ENCODE measurements at regions not wholly inside any gene's neighbourhood (a gene's known extent, or its start where the extent isn't known, plus 50 kb on each side); places are given as distances from the start of the nearest gene placed in this dataset.

DNA sequence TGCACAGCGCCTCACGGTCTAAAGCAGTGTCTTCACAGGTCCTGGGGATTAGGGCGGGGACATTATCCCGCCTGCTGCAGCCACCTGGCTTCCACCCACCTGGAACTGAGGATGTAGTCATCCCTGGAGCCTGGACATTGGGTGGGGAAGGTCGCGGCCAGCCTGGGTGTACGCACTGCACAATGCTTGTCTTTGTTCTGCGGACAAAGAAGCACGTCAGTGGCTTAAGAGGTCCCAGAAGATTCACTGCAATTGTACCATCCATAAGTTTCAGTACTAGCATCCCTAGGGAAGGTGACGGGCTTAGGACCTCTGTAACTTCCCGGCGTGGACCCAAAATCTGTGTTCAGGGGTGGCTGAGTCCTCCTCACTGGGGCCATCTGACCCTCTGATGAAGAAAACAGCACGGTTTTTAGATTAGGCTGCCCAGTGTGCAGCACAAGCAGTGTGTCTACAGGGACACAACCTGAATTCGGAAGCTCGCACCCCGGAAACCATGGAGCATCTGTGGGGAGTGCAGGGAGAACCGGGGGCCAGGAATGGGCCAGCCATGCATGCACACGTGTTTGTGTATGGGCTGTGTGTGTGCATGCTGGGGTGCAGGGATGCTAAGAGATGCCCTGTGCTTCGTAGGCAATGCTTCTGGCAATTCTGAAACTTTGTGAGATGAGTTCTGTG is 342.6 kb upstream of the B3GAT1 start:
- no peaks in the 10 kb centered on the region for H3K9me3 Mint-ChIP-seq
- DNase-seq (no peak), ATAC-seq (no peak)
- H3K4me1 Mint-ChIP-seq, result no peaks in the 10 kb centered on the region
- no peak overlapping the region for H3K4me3 Mint-ChIP-seq
- peaks cover 17% of the 10 kb centered on the region for H3K27me3 Mint-ChIP-seq
- peak overlapping the region in 1 of 2 donors; percentile 13 for H3K27ac Mint-ChIP-seq

DNA sequence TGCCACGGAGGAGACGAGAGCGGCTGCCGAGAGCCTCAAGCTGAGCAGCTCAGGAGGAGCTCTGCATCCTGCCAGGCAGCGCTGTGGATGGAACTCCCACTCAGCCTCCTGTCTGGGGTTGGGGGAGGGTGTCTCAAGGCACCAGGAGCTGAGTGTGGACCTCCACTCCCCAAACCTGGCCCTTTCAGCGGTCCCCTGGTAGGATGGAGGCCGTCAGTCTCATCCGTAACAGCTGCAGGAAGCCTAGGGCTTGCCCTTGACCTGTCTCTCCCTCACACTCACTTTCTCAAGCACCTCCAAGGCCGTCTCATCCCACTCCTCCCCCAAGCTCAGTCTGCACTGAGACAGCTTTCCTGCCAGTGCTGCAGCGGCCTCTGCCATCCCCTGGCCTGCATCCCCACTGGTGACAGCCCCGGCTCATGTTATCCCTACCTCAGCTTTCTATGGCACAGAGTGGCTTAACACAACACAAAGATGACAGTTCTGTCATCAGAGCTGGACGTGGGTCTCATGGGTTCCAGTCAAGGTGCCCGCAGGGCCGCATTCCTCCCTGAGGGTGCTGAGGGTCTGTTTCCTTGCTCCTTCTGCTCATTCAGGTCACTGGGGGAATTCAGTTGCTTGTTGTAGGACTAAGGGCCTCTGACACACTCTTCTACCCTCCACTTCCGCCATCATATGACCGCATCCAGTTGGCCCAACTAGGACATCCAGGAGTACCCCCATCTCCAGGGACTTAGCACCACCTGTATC is 341.9 kb upstream of the B3GAT1 start:
- Mint-ChIP-seq H3K9me3 (peaks cover 0 to 7% of the 10 kb centered on the region in 2 donors), H3K27me3 (peaks cover 24% of the 10 kb centered on the region), H3K27ac (no peak overlapping the region), H3K4me1 (no peaks in the 10 kb centered on the region), H3K4me3 (no peak overlapping the region)
- DNase-seq (no peak), ATAC-seq (no peak)

DNA sequence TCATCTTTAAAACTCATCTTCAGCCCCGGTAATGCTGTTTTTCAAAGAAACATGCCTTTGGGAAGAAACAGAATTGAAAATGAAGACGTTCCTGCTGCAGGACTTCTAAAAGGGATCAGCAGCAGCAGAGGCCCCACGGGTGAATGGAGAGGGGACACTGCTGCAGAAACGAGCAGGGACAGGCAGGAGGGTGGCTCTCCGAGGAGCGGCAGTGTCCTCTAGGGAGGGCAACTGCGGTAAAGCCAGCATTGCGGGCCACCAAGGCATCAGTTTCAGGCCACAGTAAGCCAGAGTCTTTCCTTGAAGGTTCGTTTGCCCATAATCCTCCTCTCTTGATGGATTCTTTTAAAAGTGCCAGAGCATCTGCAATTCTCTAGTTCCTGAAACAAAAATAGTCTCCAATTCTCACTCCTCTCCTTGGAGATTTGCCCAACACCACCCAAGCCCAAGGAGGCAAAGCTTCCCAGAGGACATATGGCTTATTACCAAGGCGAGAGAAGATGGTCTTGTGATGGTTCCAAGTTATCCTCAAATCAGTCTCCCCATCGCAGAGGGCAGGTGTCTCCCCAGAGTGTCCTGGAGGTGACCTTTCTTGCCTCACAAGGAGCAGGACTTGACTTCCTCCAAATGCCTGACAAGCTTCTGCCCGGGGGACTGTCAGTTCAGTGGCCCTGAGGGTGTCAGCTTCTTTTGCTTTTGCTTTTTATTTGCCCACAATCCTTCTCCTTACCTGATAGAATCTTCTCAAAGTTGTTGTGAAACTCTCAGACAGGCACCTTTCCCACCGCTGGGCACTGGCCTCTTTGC is 341.1 kb upstream of the B3GAT1 start:
- no peaks in the 10 kb centered on the region for H3K4me1 Mint-ChIP-seq
- peaks cover 30% of the 10 kb centered on the region for H3K27me3 Mint-ChIP-seq
- no peak overlapping the region for H3K27ac Mint-ChIP-seq
- DNase-seq, result no peak
- H3K4me3 Mint-ChIP-seq, result no peak overlapping the region
- H3K9me3 Mint-ChIP-seq, result peaks cover 0 to 8% of the 10 kb centered on the region in 2 donors
- no peak for ATAC-seq

DNA sequence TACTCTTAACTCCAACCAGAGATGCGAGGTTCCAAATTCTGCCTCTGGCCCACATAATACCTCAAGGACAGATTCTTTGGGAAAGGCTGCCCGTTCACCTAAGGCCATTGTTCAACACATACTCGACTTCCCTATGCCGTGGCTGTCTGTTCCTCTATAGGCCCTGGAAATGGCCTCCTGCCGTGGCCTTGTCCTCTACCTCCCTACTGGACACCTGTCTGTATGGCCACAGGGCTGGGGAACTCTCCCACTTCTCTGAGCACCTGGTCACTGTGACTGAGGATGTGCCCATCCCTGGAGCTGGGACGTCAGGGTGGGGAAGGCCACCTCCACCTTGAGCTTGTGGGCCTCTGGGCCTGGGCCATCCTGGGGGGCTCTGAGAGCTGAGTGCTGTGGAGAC is 340.5 kb upstream of the B3GAT1 start:
- no peak for ATAC-seq
- Mint-ChIP-seq H3K4me1 (no peaks in the 10 kb centered on the region), H3K4me3 (no peak overlapping the region), H3K9me3 (peaks cover 0 to 8% of the 10 kb centered on the region in 2 donors), H3K27ac (no peak overlapping the region), H3K27me3 (peaks cover 30% of the 10 kb centered on the region)
- DNase-seq, result no peak

DNA sequence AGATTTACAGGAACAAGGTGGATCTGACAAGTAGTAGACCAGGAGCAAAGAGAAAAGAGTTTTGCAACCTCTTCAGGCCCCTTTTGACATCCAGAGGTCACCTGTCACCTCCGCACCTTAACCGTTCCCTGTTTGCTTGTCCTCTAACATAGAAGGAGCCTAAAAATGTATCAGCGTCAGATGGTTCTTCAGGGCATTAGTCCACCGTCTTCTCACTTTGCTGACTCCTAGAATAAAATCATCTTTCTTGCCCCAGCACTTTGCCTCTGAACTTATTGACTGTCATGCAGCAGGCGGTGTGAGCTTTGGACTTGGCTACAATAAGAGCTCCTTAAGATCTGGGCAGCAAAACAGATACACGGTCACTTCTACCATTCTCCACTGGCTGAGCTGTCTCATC is 339.7 kb upstream of the B3GAT1 start:
- Mint-ChIP-seq H3K27ac (no peak overlapping the region), H3K9me3 (peaks cover 0 to 14% of the 10 kb centered on the region in 2 donors), H3K4me1 (no peaks in the 10 kb centered on the region), H3K4me3 (no peak overlapping the region), H3K27me3 (peaks cover 30% of the 10 kb centered on the region)
- DNase-seq (no peak), ATAC-seq (no peak)

DNA sequence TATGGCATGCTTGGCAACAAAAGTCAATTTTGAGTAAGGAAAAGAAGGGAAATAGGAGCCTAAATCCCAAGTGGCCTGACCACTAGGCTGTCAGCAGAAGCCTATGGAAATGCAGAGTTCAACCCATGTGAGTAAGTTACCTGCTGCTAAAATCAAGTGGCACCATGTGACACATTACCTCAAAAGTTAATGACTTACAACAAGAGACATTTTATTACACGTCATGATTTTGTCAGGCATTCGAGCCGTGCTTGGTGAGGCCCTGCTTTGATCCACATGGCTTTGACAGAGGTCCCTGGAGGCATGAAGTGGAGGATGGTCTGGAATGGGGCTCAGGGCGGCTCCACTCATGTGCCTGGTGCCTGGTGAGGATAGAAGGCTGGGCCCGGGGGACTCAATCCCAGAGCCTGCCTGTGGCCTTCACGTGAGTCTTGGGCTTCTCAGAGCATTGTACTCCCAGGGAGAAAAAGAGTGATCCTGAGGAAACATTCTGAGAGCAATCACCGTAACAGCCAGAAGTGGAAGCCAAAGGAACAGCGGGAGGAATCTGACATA is 339.1 kb upstream of the B3GAT1 start:
- Mint-ChIP-seq H3K9me3 (peaks cover 0 to 15% of the 10 kb centered on the region in 2 donors), H3K27me3 (peaks cover 30% of the 10 kb centered on the region), H3K27ac (no peak overlapping the region), H3K4me3 (no peak overlapping the region), H3K4me1 (no peaks in the 10 kb centered on the region)
- ATAC-seq (no peak), DNase-seq (no peak)

DNA sequence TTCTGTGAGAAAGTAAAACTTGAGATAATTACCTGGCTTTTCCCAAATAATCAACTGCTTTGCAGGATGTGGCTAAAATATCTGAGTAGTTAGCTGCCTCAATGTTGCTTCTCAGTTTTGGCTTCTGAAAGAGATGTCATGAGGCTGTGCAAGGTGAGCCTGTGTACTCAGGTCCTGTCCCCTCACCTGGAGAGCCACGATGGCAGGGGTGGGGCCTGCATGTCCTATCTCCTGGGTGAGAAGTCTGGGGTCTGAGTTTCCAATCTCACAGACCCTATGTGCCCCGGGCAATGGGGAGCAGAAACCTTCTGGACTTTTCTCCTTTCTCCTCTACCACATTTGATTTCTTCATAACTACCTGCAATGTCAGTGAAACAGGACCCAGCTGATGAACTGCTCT is 338.6 kb upstream of the B3GAT1 start:
- H3K4me3 Mint-ChIP-seq, result no peak overlapping the region
- peaks cover 0 to 15% of the 10 kb centered on the region in 2 donors for H3K9me3 Mint-ChIP-seq
- ATAC-seq, result no peak
- H3K27me3 Mint-ChIP-seq, result peaks cover 30% of the 10 kb centered on the region
- DNase-seq, result no peak
- H3K27ac Mint-ChIP-seq, result no peak overlapping the region
- H3K4me1 Mint-ChIP-seq, result no peaks in the 10 kb centered on the region

DNA sequence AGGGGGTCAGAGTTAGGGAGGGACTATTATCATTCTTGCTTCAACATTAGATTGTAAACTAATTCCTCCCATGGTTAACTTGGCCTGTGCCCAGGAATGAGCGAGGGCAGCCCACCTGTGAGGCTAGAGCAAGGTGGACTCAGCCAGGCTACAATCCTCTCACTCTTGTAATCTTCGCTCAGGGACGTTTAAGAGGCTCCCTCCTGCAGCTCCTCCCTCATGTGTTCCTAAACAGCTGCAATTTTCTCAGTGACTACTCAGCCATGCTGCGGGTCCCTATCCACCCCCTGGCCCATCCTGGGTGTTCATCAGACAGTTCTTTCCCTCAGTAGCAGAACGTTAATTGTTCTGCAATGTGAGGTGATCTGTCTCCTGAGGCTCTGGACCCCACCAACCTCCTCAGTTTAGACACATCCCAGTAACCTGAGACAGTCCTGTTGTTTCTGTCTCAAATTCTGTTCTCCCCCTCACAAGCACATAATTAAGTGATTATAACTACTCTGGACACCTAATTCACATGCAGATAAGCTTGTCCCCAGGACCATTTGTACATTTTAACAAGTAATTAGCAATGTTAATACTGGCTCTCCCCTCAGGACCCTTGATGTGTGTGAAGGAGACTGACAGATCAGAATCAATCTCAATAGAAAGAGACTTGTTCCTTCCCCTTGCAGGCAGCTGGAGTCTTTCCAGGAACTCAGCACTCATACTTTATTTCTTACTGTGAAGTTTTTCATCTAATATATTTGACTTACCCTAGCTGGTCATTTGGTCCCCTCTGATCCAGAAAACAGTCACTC is 337.2 kb upstream of the B3GAT1 start:
- Mint-ChIP-seq H3K27ac (no peak overlapping the region), H3K27me3 (peaks cover 26% of the 10 kb centered on the region)

DNA sequence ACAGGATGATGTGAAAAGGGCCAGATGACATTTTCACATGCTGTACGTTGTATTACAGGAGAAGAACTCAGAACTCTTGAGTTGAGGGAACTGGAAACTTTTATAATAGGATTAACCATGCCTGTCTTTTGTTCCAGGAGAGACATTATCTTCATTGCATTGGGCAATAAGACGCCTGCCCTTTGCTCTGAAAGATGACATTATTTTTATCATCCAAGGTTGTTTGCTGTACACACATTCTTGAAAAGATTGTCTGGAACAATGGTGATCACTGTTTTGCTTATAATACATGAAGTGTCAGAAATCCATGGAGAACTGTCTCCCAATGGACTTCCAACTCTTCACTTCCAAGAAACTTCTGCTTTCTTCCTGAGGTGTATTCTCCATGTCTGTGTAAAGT is 334.6 kb upstream of the B3GAT1 start:
- peaks cover 21% of the 10 kb centered on the region for H3K27me3 Mint-ChIP-seq
- peaks cover 7% of the 10 kb centered on the region for H3K4me1 Mint-ChIP-seq
- no peak for ATAC-seq
- H3K27ac Mint-ChIP-seq, result no peak overlapping the region
- DNase-seq, result no peak
- peaks cover 0 to 15% of the 10 kb centered on the region in 2 donors for H3K9me3 Mint-ChIP-seq
- no peak overlapping the region for H3K4me3 Mint-ChIP-seq

More for the DNA sequence above, 337.2 kb upstream of the B3GAT1 start:
- Mint-ChIP-seq H3K4me1 (no peaks in the 10 kb centered on the region), H3K4me3 (no peak overlapping the region), H3K9me3 (peaks cover 0 to 15% of the 10 kb centered on the region in 2 donors)
- ATAC-seq (no peak), DNase-seq (no peak)

GRCh38 chr11:134745456-134745855 is 333.4 kb upstream of the B3GAT1 start:
- Mint-ChIP-seq H3K27ac (no peak overlapping the region), H3K27me3 (peaks cover 21% of the 10 kb centered on the region), H3K4me3 (no peak overlapping the region), H3K9me3 (peaks cover 0 to 15% of the 10 kb centered on the region in 2 donors), H3K4me1 (peaks cover 7% of the 10 kb centered on the region)
- DNase-seq (no peak), ATAC-seq (no peak)

GRCh38 chr11:134743820-134744195 is 331.8 kb upstream of the B3GAT1 start:
- no peak for DNase-seq

GRCh38 chr11:134742956-134743819 is 331.1 kb upstream of the B3GAT1 start:
- no peak overlapping the region for H3K27ac Mint-ChIP-seq
- H3K4me3 Mint-ChIP-seq, result no peak overlapping the region
- ATAC-seq (no peak), DNase-seq (no peak)
- H3K27me3 Mint-ChIP-seq, result peaks cover 7% of the 10 kb centered on the region
- H3K4me1 Mint-ChIP-seq, result peaks cover 7% of the 10 kb centered on the region
- H3K9me3 Mint-ChIP-seq, result peaks cover 0 to 7% of the 10 kb centered on the region in 2 donors

More at GRCh38 chr11:134743820-134744195, 331.8 kb upstream of the B3GAT1 start:
- Mint-ChIP-seq H3K4me3 (no peak overlapping the region), H3K9me3 (peaks cover 0 to 7% of the 10 kb centered on the region in 2 donors), H3K4me1 (peaks cover 7% of the 10 kb centered on the region), H3K27me3 (peaks cover 11% of the 10 kb centered on the region), H3K27ac (no peak overlapping the region)
- ATAC-seq, result no peak

DNA sequence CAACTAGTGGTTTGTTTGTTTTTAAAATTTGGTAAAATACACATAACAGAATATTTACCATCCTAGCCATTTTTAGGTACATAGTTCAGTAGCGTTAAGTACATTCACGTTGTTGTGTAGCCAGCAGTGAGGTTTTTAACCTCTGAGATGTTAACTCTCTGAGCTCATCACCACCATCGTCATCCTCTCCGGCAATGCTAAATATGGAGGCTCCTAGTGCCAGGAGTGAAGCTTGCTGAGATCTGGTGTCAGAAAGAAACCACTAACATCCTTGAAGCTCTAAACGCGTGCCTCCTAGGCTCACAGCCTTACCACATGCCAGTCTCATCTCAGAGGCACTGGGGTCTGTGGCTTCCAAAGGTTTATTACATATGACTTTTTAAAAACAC is 330.2 kb upstream of the B3GAT1 start:
- Mint-ChIP-seq H3K4me1 (peaks cover 7% of the 10 kb centered on the region), H3K27me3 (peaks cover 7% of the 10 kb centered on the region), H3K9me3 (peaks cover 0 to 6% of the 10 kb centered on the region in 2 donors), H3K27ac (no peak overlapping the region), H3K4me3 (no peak overlapping the region)
- DNase-seq (peak; percentile 8 to 16), ATAC-seq (peak; percentile 77)
